Activated B cell treated with CpG ODN at 0.5 μM for 24 hours (primary cell): ENCODE measurements at regions not wholly inside any gene's neighbourhood (a gene's known extent, or its start where the extent isn't known, plus 50 kb on each side); places are given as distances from the start of the nearest gene placed in this dataset.

Source experiments
- ATAC-seq: fragments of 200-7000 bp; cut with Tn5 transposase; one replicate; pipeline ENCODE4 v1.10.0; 2021; ENCODE audit warnings: low read depth, mild to moderate bottlenecking, moderate library complexity
- CTCF ChIA-PET: fragments of 350-600 bp; sonication (Branson Sonifier 250); formaldehyde crosslinking; loops from one replicate; lab custom pipeline; 2021; ENCODE audit warnings: antibody characterized with exemption; lab: Charles Lee
- POLR2A ChIA-PET: fragments of 350-600 bp; sonication (Branson Sonifier 250); formaldehyde crosslinking; loops from one replicate; lab custom pipeline; 2021; ENCODE audit warnings: antibody characterized with exemption; lab: Charles Lee
- DNase-seq: peaks from one replicate; pipeline ENCODE4 v3.0.0; 2022
- H3K27ac Mint-ChIP-seq: one replicate; pipeline ENCODE4 v1.8.0; 2020; ENCODE audit warnings: mixed read lengths
- H3K27me3 Mint-ChIP-seq: one replicate; pipeline ENCODE4 v1.8.0; 2021; ENCODE audit warnings: mixed read lengths
- H3K36me3 Mint-ChIP-seq: one replicate; pipeline ENCODE4 v1.8.0; 2021; ENCODE audit warnings: low read depth, mixed read lengths
- H3K4me1 Mint-ChIP-seq: one replicate; pipeline ENCODE4 v1.8.0; 2021; ENCODE audit warnings: mixed read lengths
- H3K4me3 Mint-ChIP-seq: one replicate; pipeline ENCODE4 v1.8.0; 2020; ENCODE audit warnings: mild to moderate bottlenecking, mixed read lengths
- H3K9me3 Mint-ChIP-seq: one replicate; pipeline ENCODE4 v1.8.0; 2020; ENCODE audit warnings: mixed read lengths
- intact Hi-C: fragments of 100-400 bp; cut with micrococcal nuclease; formaldehyde crosslinking; loops from one replicate; pipeline ENCODE4 v1.15.1; 2024
- TF ChIP-seq, protein P1 (sequence below): fragments of 200-600 bp; IDR thresholded peaks from one replicate; pipeline ENCODE4 v1.8.0; 2022; ENCODE audit warnings: antibody characterized with exemption, mild to moderate bottlenecking

DNA sequence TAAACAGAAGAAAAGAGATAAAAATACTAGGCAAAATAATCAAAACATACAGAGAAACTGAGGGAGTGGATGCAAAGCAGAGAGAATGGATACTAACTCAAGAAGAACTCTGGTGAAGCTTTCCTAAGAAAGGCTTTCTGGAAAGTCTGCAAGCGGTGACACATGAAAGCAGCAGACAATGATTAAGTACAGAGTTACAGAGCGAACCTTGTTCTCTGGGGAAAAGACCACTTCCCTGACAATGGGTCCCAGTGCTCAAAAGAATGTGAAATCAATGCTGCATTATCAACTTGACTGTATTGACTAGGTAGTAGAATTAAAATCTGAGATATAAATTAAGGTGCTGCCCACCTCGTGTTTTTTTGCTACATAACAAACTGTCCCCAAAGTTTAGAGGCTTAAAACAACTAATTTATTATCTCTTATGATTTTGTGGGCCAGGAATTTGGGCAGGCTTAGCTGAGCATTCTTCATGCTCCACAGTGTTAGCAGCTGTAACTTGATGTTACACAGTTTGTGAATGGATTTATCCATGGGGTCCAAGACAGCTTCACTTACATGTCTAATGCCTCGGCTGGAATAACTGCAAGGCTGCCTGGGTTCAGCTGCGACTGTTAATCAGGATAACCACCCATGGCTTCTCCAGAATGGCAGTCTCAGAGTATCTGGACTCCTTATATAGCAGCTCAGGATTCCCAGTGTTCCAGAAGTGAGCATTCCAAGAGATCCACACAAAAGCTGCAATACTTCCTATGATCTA is 106.9 kb upstream of the INPP4B start:
- H3K27me3 Mint-ChIP-seq, result no peaks in the 10 kb centered on the region
- H3K36me3 Mint-ChIP-seq, result no peaks in the 10 kb centered on the region
- no peaks in the 10 kb centered on the region for H3K4me1 Mint-ChIP-seq
- ATAC-seq, result no peak
- DNase-seq, result no peak
- ChIA-PET CTCF (no interaction called here), POLR2A (no interaction called here)
- no peak overlapping the region for H3K27ac Mint-ChIP-seq
- H3K4me3 Mint-ChIP-seq, result no peak overlapping the region
- TF ChIP-seq, protein P1, sequence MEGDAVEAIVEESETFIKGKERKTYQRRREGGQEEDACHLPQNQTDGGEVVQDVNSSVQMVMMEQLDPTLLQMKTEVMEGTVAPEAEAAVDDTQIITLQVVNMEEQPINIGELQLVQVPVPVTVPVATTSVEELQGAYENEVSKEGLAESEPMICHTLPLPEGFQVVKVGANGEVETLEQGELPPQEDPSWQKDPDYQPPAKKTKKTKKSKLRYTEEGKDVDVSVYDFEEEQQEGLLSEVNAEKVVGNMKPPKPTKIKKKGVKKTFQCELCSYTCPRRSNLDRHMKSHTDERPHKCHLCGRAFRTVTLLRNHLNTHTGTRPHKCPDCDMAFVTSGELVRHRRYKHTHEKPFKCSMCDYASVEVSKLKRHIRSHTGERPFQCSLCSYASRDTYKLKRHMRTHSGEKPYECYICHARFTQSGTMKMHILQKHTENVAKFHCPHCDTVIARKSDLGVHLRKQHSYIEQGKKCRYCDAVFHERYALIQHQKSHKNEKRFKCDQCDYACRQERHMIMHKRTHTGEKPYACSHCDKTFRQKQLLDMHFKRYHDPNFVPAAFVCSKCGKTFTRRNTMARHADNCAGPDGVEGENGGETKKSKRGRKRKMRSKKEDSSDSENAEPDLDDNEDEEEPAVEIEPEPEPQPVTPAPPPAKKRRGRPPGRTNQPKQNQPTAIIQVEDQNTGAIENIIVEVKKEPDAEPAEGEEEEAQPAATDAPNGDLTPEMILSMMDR, result no peak
- peaks cover 6% of the 10 kb centered on the region for H3K9me3 Mint-ChIP-seq
- intact Hi-C loops, result no loop called here

DNA sequence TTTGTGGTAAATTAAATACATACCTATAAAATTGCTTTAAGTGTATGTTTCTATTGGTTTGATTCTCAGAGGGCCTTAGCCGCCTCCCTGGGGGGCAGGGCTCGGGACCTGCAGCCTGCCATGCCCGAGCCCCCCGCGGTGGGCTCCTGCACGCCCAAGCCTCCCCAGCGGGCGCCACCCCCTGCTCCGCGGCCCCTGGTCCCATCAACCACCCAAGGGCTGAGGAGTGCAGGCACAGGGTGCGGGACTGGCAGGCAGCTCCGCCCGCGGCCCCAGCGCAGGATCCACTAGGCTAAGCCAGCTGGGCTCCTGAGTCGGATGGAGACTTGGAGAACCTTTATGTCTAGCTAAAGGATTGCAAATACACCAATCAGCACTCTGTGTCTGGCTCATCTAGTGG is 108.3 kb upstream of the INPP4B start:
- TF ChIP-seq, protein P1, result no peak
- Mint-ChIP-seq H3K4me3 (no peak overlapping the region), H3K27me3 (no peaks in the 10 kb centered on the region), H3K36me3 (no peaks in the 10 kb centered on the region), H3K4me1 (no peaks in the 10 kb centered on the region), H3K9me3 (peaks cover 6% of the 10 kb centered on the region), H3K27ac (no peak overlapping the region)
- ATAC-seq (no peak), DNase-seq (no peak)
- intact Hi-C loops, result no loop called here
- POLR2A ChIA-PET, result no interaction called here
- CTCF ChIA-PET, result no interaction called here

DNA sequence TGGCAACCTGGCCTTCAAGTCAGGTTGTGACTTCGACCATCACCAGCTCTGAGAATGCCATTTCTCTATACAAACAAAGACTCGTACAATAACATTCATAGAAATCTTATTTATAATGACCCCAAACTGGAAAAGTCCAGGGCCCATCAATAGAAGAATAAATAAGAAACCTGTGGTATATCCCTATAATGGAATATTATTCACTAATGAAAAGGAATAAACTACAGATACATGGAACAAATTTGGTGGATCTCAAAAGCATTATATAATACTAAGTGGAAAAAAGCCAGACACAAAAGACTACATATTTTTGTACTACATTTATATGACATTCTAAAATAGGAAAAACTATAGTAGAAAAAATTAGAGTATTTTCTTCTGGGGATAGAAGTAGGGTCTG is 109.4 kb upstream of the INPP4B start:
- Mint-ChIP-seq H3K27ac (no peak overlapping the region), H3K4me1 (no peaks in the 10 kb centered on the region), H3K4me3 (no peak overlapping the region), H3K36me3 (no peaks in the 10 kb centered on the region), H3K27me3 (no peaks in the 10 kb centered on the region), H3K9me3 (peaks cover 6% of the 10 kb centered on the region)
- ATAC-seq (no peak), DNase-seq (no peak)
- ChIA-PET POLR2A (no interaction called here), CTCF (no interaction called here)
- intact Hi-C loops, result no loop called here
- TF ChIP-seq, protein P1, result no peak

DNA sequence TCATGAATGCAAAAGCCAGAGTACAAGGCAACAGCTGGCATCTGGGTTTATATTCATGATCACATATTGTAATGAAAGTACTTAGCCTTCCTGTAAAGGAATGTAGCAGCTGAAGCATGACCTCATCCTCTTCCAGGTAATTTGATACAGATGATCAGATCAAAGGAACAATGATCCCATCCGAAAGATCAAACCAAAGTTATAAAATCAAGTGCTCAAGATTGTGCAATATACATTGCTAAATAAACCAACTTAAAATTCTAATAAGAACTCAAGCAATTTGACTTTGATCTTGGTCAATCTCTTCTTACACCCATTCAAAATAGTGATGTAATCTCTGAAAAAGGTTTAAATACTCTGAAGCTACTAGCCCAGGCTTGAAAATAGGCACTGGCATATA is 113.1 kb upstream of the INPP4B start:
- no peaks in the 10 kb centered on the region for H3K27me3 Mint-ChIP-seq
- TF ChIP-seq, protein P1, result no peak
- H3K4me3 Mint-ChIP-seq, result no peak overlapping the region
- POLR2A ChIA-PET, result no interaction called here
- DNase-seq (no peak), ATAC-seq (no peak)
- H3K4me1 Mint-ChIP-seq, result peaks cover 4% of the 10 kb centered on the region
- no peaks in the 10 kb centered on the region for H3K36me3 Mint-ChIP-seq
- intact Hi-C loops, result no loop called here
- no peak overlapping the region for H3K27ac Mint-ChIP-seq
- peaks cover 5% of the 10 kb centered on the region for H3K9me3 Mint-ChIP-seq
- CTCF ChIA-PET, result no interaction called here

DNA sequence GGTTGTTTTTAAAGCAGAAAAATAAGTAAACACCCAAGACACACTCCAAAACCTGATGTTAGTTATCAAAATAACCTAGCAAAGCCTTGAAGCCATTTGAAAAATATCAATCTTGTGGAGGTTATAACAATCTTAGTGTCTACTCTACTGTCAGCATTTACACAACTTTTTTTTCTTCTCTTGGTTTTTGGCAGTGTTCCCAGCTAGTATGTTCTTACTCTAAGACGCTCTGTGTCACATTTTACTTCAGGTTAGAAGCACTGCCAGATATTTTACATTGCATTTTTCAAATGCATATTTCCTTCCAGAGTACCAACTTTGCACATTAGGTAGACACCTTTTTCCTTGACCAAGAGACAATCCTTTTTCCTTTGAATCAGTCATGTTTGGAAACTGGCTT is 114.0 kb upstream of the INPP4B start:
- CTCF ChIA-PET, result no interaction called here
- Mint-ChIP-seq H3K4me3 (no peak overlapping the region), H3K27ac (no peak overlapping the region)

More for the DNA sequence above, 114.0 kb upstream of the INPP4B start:
- DNase-seq (no peak), ATAC-seq (no peak)
- POLR2A ChIA-PET, result no interaction called here
- Mint-ChIP-seq H3K27me3 (no peaks in the 10 kb centered on the region), H3K36me3 (no peaks in the 10 kb centered on the region), H3K9me3 (peaks cover 3% of the 10 kb centered on the region), H3K4me1 (peaks cover 4% of the 10 kb centered on the region)
- TF ChIP-seq, protein P1, result no peak
- intact Hi-C loops, result no loop called here
